SIG-M5 treated with dmso at 0.1 percent for 504 hours (cell line): ENCODE measurements at regions not wholly inside any gene's neighbourhood (a gene's known extent, or its start where the extent isn't known, plus 50 kb on each side); places are given as distances from the start of the nearest gene placed in this dataset.
"Not testable (repeated sequence)": the region's sequence is repeated elsewhere in the genome, so short reads cannot be mapped to it uniquely, and the experiment has no call there.

Experiments
- DNase-seq: peaks from one replicate; lab custom pipeline; 2025; ENCODE audit not compliant: unreplicated experiment; lab: John Stamatoyannopoulos, UW

DNA sequence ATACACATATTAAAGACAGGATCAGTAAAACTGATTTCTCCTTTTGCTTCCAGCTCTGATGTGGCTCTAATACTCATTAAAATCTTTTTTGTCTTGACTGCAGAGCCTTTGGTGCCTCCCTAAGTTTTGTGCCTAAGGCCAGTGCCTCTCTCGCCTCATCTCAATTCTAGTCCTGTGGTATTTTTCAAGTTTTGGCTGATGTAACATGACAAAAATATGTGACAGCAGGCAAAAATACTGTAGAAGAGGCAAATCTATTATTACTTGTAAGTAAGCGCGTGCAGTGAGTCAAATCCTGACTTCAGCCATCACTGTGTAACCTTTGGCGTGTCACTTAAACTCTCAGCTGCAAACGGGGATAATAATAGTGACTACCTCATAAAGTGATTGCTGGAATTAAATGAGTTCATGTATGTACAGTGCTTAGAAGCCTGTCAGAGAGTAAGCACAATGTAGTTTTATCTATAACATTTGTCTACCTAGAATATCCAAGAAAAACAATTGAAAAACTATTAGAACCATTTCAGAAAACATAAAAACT lies 74.0 kb downstream of the MAB21L3 start:
- no peak for DNase-seq

- DNase-seq = no peak
These were observed 78.3 kb downstream of the MAB21L3 start for GRCh38 chr1:116189481-116189880.

DNA sequence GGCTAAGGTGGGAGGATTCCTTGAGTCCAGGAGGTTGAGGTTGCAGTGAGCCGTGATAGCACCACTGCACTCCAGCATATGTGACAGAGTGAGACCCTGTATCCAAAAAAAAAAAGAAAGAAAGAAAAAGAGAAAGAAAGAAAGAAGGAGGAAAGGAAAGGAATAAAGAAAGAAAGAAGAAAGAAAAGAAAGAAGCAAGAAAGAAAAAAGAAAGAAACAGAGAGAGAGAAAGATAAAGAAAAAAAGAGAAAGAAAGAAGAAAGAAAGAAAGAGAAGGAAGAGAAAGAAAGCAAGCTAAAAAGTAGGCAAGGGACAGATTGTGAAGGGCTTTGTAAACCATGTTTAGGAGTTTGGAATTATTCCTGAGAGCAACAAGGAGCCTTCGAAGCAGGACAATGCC lies 80.1 kb downstream of the MAB21L3 start:
- no peak for DNase-seq

DNA sequence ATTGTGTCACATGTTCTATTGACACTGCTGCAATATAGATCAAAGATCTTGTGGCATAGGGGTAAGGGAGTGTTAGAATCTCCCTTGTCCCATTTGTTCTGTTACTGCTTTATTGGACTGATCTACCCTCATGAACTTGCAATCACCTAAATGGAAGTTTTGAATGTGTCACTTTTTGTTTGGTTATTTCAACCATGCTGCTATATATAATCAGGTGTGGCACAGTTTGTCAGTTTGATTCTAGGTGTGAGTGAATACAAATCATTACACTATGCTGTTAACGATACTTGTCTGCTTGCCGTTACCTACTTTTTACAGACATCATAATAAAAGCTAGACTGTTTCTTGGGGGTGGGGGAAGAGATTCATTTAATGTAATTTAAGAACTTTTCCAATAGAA lies 82.6 kb downstream of the MAB21L3 start:
- no peak for DNase-seq

DNA sequence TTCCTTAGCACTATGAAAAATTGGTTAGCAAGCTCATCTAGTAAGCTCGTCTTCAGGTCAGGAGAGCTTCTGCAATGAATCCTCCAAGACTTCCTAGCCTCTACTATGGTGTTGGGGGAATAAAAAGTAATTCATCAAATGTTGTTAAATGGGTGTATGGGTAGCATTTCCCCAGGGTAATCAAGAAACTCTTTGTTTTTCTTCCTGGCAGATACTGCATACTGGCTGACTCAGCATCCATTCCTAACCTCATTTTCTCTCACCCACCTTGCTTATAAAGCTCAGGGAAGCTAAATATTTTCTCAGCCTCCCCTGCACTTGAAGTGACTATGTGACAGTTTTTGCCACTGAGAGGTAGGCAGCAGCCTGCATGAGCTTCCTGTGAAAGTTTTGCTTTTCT lies 83.4 kb downstream of the MAB21L3 start:
- DNase-seq = no peak

DNA sequence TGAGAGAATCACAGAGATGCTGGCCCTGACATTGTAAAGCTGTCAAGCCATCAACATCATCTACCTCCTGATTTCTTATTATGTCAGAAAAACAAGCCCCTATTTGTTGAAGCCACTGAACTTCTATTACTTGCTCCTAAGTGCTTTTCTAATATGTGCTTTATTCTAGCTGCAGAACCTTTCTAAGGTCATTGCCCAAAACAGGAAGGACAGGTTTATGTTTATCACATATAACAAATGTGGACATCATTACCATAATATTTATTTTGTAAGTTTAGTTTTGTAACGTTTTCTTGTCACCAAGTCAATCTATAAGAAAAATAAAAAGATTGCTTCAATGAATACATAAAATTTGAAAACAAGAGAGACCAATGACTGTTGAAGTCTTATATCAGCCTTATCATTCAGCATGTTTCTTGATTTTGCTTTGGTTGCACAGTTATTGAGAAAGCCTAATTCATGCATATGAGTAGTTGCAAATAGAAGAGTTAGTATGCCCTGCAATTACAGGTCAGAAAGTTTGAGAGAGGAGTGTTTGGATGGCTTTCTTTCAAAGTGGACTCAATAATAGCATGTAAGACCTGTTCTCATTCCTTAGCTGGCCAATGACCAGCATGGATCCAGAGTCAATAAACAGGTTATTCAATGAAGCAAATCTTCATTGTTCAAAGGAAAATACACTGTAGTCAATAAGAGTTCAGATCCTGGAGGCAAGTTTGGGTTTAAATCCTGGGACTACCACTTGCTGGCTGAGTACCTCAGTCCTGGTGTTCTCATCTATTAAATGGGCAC lies 84.1 kb downstream of the MAB21L3 start:
- no peak for DNase-seq

DNA sequence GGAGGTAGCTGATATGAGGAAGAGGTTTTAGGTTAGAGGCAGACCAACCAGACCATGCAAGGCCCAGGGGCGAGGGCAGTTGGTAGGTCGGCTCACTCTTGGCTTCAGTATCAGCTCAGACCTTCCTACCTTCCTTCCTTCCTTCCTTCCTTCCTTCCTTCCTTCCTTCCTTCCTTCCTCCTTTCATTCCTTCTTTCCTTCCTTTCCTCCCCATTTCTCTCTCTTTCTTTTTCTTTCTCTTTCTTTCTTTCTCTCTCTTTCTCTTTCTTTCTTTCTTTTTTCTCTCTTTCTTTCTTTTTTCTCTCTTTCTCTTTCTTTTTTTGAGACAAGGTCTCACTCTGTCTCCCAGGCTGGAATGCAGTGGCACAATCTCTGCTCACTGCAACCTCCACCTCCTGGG lies 89.1 kb downstream of the MAB21L3 start:
- not testable (repeated sequence) for DNase-seq

GRCh38 chr1:116201911-116202310 lies 90.7 kb downstream of the MAB21L3 start:
- no peak for DNase-seq

DNA sequence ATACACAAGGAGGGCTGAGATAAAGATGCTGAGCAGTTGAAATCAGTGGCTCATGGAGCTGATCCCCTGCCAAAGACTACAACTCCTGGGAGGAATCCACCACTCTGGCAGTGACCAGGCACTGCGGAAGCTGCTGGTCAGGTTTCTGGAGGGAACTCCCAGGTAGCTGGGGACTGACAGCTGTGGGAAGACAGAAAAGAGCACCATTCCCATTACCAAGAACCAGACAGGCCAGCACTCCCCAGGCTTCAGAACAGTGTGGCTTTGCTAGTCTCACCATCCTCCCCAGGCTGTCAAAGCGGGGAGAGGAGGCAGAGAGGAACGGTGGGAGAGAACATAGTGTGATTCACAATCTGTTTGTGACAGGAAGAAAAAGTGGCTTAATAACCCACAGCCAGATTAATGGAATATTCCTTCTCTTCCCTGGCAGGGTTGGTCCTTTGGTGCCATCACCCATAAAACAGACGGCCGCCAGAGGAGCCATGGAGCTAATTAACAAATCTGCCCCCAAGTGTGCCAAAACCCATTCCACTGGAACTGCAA lies 92.1 kb downstream of the MAB21L3 start:
- DNase-seq = no peak

GRCh38 chr1:116203920-116204319 lies 92.7 kb downstream of the MAB21L3 start:
- no peak for DNase-seq

DNA sequence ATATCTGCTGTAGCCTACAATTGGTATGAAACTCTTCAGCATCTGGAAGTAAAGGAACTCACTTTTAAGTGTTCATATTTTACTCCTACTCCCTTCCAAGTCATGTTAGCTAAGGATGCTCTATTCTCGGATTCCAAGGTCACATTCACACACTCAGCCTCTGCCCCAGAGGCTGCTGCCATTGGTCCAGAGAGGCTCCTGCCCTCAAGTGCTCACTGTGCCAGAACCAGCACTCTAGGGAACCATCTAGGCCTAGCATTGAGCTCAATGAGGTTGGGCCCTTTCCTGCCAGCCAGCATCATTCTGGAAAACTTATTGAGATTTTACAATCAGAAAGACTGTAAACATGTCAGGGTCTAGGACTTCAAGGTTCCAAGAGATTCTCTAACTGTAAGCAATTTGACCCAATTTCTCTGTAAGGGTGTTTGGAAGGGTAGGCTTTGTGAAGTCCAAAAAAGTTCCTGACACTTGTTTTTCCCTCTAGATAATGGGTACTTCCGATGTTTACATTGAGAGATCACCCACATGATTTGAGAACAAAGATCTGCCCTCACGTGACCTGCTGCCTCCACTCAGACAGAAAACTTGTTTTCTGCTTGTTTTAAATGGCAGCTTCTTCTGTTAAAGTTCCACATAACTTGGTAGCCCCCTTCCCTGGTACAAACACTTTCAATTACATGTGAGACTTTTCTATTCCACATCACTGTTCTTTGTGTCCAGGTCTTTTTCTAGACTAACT lies 94.9 kb downstream of the MAB21L3 start:
- no peak for DNase-seq

DNA sequence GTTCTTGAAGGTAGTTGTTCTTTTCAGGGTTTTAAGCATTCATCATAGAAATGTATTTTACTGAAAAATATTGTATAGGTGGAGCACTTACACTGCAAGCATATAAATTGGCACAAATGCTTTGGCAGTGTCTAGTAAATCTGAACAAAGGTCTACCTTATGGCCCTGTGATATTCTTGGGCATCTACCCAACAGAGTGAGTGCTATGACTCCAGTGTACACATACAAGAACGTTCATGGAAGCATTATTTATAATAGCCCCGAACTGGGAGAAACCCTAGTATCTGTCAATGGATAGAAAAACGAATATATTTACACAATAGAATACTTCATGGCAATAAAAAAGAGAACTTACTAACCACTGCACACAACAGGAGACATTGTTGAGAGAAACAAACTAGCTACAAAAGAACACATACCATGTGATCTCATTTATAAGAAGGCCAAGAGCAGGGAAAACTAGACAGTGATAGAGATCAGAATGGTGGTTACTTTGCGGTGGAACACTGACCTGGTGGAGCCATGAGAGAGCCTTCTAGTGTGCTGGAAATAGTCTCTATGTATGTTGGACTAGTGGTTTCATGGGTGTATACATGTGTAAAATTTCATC lies 96.0 kb downstream of the MAB21L3 start:
- no peak for DNase-seq

GRCh38 chr1:116208136-116208535 lies 96.9 kb downstream of the MAB21L3 start:
- DNase-seq = no peak

DNA sequence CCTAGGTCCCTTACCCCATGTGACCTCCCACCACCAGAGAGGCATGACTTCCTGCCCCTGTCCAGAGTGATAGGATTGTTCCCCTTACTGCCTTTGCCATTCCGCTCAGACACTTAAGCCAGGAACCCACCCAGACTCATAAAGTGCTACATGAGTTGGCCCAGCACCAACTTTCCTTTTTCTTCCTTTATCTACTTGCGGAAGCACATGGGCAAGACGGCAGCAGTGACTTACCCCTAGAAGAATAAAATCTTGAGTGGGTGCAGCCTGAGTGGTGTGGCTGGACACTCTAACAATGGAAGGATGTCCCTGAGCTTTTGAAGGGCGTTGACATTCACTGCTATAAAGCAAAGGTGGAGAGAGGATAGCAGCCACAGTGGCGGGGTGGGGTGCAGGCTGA lies 100.1 kb downstream of the MAB21L3 start:
- no peak for DNase-seq

- no peak for DNase-seq
These were observed 107.7 kb downstream of the MAB21L3 start for GRCh38 chr1:116218922-116219321.

GRCh38 chr1:116219651-116220434 lies 108.6 kb downstream of the MAB21L3 start:
- DNase-seq = no peak

DNA sequence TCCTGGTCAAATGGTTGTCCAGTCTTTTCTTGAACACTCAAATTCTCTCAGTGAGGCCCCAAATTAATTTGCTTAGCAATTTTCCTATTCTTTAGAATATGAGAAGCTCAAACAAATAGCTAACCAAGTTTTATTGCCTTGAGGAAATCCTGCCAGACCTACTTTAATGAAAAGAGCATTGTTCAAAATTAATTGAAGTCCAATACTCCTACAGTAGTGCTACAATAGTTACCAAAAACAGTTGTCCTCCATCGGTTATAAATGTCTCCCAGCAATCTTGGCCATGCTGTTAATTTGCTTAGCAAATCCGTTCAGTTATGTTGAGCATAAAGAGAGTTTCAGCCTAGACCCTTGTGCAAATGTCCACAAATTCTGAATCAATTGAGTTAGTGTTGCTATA lies 112.9 kb downstream of the MAB21L3 start:
- DNase-seq = no peak

- no peak for DNase-seq
These were observed 113.4 kb downstream of the MAB21L3 start for GRCh38 chr1:116224561-116224960.

DNA sequence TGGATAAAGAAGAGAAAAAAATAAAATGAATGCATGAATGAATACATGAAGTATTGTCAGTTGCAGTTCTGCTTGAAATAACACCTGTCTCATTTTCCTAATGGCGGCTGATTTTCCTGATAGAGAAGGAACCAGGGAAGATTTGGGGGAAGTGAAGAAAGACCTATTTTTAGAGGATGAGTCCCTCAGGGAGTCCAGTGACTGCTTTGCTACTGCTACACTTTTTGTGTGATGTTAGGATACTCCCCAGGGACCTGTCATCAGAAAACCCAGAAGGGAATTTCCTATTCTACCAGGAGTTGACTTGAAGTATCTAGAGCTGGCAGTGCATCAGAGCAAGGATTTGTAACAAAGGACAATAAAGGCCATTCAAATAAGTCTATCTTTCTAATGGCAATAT lies 114.8 kb downstream of the MAB21L3 start:
- no peak for DNase-seq

DNA sequence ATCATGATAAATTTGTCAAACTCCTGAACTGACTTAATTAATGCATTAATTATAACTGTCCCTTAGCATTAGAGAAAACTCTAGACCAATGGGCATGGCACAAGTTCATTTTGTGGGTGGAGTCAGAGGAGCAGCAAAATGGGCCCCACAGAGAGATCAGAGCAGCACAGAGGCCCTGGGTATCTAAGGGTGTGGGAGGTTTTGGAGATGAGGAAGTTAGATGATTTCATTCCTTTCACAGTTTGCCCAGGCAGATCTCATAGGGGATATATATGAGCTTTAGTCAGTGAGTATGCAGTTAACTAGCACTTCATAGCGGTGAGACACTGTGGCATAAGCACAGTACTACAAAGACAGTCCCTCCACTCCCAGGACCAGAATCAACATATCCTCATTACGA lies 117.3 kb downstream of the MAB21L3 start:
- peak; percentile 47 for DNase-seq

DNA sequence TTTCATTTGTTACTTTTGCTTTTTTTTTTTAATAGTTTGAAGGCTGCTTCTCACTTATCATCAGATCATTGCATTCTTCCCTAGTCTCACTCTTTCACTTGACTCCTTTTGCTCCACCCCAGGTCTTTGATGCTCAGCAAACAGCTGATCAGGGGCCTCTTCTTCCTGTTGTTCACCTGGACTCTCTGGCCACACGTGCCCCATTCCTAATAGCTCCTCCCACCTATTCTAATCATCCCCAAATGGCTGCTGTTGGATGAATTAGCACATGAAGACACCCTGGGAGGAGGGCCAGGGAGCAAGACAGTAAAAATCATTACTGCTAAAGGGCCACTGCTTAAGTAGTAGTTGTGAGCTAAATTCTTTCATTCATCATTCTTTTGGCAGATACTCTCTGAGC lies 119.5 kb downstream of the MAB21L3 start:
- DNase-seq = no peak
